Cardiac fibroblast (primary cell): ENCODE measurements at regions not wholly inside any gene's neighbourhood (a gene's known extent, or its start where the extent isn't known, plus 50 kb on each side); places are given as distances from the start of the nearest gene placed in this dataset.

ENCODE experiments used
- DNase-seq, 2 donors: peaks; one replicate each; pipeline versions ENCODE4 v3.0.0 to v3.0.0-alpha.2; 2010; ENCODE audit warnings: low read depth in 2 of 2
- H3K4me3 ChIP-seq, 2 donors: replicated peaks in 1 of 2; 1 replicate in 1 of 2; 2 replicates in 1 of 2; pipeline ENCODE4 v1.5.1; 2011; ENCODE audit warnings: low read depth in 2 of 2, low read length in 2 of 2, mild to moderate bottlenecking in 2 of 2, moderate library complexity in 1 of 2
- CTCF ChIP-seq: IDR thresholded peaks from one replicate; pipeline ENCODE4 v1.5.1; 2011; ENCODE audit warnings: low read depth, mild to moderate bottlenecking, low read length, inconsistent platforms

- no peak overlapping the region for H3K4me3 ChIP-seq
- no peak for DNase-seq
- no peak for TF ChIP-seq CTCF
These were observed 111.8 kb upstream of the PALMD start for GRCh38 chr1:99533909-99534637.

- DNase-seq: peak in 1 of 2 donors; percentile 39
These were observed 111.3 kb upstream of the PALMD start for GRCh38 chr1:99534638-99534930.

GRCh38 chr1:99535470-99536164, 110.3 kb upstream of the PALMD start:
- no peak overlapping the region for H3K4me3 ChIP-seq
- no peak for TF ChIP-seq CTCF
- DNase-seq: peak in 1 of 2 donors; percentile 37

More at GRCh38 chr1:99534638-99534930, 111.3 kb upstream of the PALMD start:
- no peak overlapping the region for H3K4me3 ChIP-seq
- TF ChIP-seq CTCF: no peak

GRCh38 chr1:99537886-99538617, 107.9 kb upstream of the PALMD start:
- no peak overlapping the region for H3K4me3 ChIP-seq
- TF ChIP-seq CTCF: no peak
- no peak for DNase-seq

GRCh38 chr1:99538618-99538956, 107.3 kb upstream of the PALMD start:
- H3K4me3 ChIP-seq: no peak overlapping the region
- no peak for TF ChIP-seq CTCF
- DNase-seq: no peak

GRCh38 chr1:99539131-99539530, 106.8 kb upstream of the PALMD start:
- TF ChIP-seq CTCF: no peak
- no peak for DNase-seq
- H3K4me3 ChIP-seq: no peak overlapping the region
